Stomach (tissue), 8 donors: ENCODE measurements at regions not wholly inside any gene's neighbourhood (a gene's known extent, or its start where the extent isn't known, plus 50 kb on each side); places are given as distances from the start of the nearest gene placed in this dataset.
"Not testable (repeated sequence)": the region's sequence is repeated elsewhere in the genome, so short reads cannot be mapped to it uniquely, and the experiment has no call there.

ENCODE experiments used
- DNase-seq, 2 donors: peaks; one replicate each; pipeline versions ENCODE4 v3.0.0 to v3.0.0-alpha.2; 2013 to 2019
- H3K27ac ChIP-seq, 5 donors: fragments of 200-600 bp in 4 of 5; sonication (generic) in 4 of 5; one replicate each; pipeline ENCODE4 v1.5.1; 2013 to 2019; ENCODE audit warnings: mild to moderate bottlenecking in 1 of 5, moderate library complexity in 1 of 5
- H3K27me3 ChIP-seq, 3 donors: fragments of 200-600 bp; sonication (generic); one replicate each; pipeline ENCODE4 v1.5.1; 2017 to 2019; ENCODE audit warnings: mixed run types in 1 of 3
- H3K36me3 ChIP-seq, 4 donors: fragments of 200-600 bp; sonication (generic); 1 replicate in 3 of 4; 2 replicates in 1 of 4; pipeline ENCODE4 v1.5.1; 2016 to 2019
- H3K4me1 ChIP-seq, 4 donors: fragments of 200-600 bp; sonication (generic); one replicate each; pipeline ENCODE4 v1.5.1; 2016 to 2019
- H3K4me3 ChIP-seq, 4 donors: fragments of 200-600 bp; sonication (generic) in 3 of 4; one replicate each; pipeline ENCODE4 v1.5.1; 2016 to 2019; ENCODE audit warnings: mild to moderate bottlenecking in 1 of 4
- H3K9me3 ChIP-seq, 4 donors: fragments of 200-600 bp; sonication (generic); one replicate each; pipeline ENCODE4 v1.5.1; 2016 to 2019
- EP300 ChIP-seq: sonication (generic); formaldehyde crosslinking; IDR thresholded peaks from one replicate; pipeline ENCODE4 v1.6.1; 2017; ENCODE audit warnings: antibody characterized with exemption
- POLR2A ChIP-seq, 4 donors: fragments of 450-650 bp; IDR thresholded peaks; one replicate each; pipeline ENCODE4 v1.6.1; 2016; ENCODE audit warnings: antibody characterized with exemption in 4 of 4, control low read depth in 2 of 4, mild to moderate bottlenecking in 1 of 4, moderate library complexity in 1 of 4
- POLR2AphosphoS5 ChIP-seq, 3 donors: sonication (generic); formaldehyde crosslinking; IDR thresholded peaks; one replicate each; pipeline ENCODE4 v1.6.1; 2016; ENCODE audit warnings: antibody characterized with exemption in 3 of 3
- WGBS, 5 donors: extraction: QIAGEN DNeasy Blood & Tissue Kit in 3 of 5; methylation state at CpG; one replicate each; pipeline versions ENCODE4 v1.1.5 to v1.1.7; 2013 to 2018; 5-methylcytosine and 5-hydroxymethylcytosine counted together
- intact Hi-C: fragments of 100-400 bp; cut with DNase I; formaldehyde crosslinking; loops from one replicate; pipeline ENCODE4 v1.15.1; 2023; ENCODE audit warnings: low total_unique reads
- TF ChIP-seq, protein P1 (sequence below), 7 experiments: fragments of 450-650 bp in 4 of 7; fragments of 200-600 bp in 3 of 7; sonication (generic) in 3 of 7; IDR thresholded peaks; one replicate each; pipeline ENCODE4 v1.5.1; 2016 to 2019; ENCODE audit warnings: antibody characterized with exemption in 7 of 7, control low read depth in 2 of 7, mild to moderate bottlenecking in 1 of 7
- donor health status: healthy with polysubstance abuse.
- donor health status: Bipolar disorder and iron deficiency.
- donor health status: healthy.

- H3K4me1 ChIP-seq, result no peaks in the 10 kb centered on the region
- no peak for DNase-seq
- intact Hi-C loops, result no loop called here
- H3K27me3 ChIP-seq, result no peaks in the 10 kb centered on the region
- H3K4me3 ChIP-seq, result no peak overlapping the region
- no peak for TF ChIP-seq POLR2AphosphoS5 (IDR thresholded peaks at IDR 0.05)
- TF ChIP-seq, protein P1, sequence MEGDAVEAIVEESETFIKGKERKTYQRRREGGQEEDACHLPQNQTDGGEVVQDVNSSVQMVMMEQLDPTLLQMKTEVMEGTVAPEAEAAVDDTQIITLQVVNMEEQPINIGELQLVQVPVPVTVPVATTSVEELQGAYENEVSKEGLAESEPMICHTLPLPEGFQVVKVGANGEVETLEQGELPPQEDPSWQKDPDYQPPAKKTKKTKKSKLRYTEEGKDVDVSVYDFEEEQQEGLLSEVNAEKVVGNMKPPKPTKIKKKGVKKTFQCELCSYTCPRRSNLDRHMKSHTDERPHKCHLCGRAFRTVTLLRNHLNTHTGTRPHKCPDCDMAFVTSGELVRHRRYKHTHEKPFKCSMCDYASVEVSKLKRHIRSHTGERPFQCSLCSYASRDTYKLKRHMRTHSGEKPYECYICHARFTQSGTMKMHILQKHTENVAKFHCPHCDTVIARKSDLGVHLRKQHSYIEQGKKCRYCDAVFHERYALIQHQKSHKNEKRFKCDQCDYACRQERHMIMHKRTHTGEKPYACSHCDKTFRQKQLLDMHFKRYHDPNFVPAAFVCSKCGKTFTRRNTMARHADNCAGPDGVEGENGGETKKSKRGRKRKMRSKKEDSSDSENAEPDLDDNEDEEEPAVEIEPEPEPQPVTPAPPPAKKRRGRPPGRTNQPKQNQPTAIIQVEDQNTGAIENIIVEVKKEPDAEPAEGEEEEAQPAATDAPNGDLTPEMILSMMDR (IDR thresholded peaks at IDR 0.05), result no peak
- no peak for TF ChIP-seq EP300
- no peak for TF ChIP-seq POLR2A (IDR thresholded peaks at IDR 0.05)
- no peaks in the 10 kb centered on the region for H3K9me3 ChIP-seq
- H3K36me3 ChIP-seq, result no peaks in the 10 kb centered on the region
- no peak overlapping the region for H3K27ac ChIP-seq
- WGBS, 5 donors, result 81 to 87% (median 84%) methylated on average over 11 of the region's 11 CpGs
Measured at GRCh38 chr2:66185497-66186054, 249.3 kb upstream of the MEIS1 start.

GRCh38 chr2:66177128-66177796 lies 257.7 kb upstream of the MEIS1 start:
- DNase-seq, H3K36me3 ChIP-seq, H3K4me1 ChIP-seq, H3K27me3 ChIP-seq, intact Hi-C loops, H3K27ac ChIP-seq, H3K4me3 ChIP-seq, H3K9me3 ChIP-seq: not testable (repeated sequence)
- WGBS, 5 donors, result 85 to 88% (median 87%) methylated on average over 26 of the region's 26 CpGs

- Histone ChIP-seq H3K27ac (no peak overlapping the region), H3K4me1 (no peaks in the 10 kb centered on the region), H3K36me3 (no peaks in the 10 kb centered on the region), H3K27me3 (no peaks in the 10 kb centered on the region), H3K9me3 (no peaks in the 10 kb centered on the region), H3K4me3 (no peak overlapping the region)
- intact Hi-C loops, result no loop called here
- DNase-seq, result no peak
- 81 to 90% (median 83%) methylated on average over 5 of the region's 5 CpGs for WGBS, 5 donors
- TF ChIP-seq EP300 (no peak), POLR2A (IDR thresholded peaks at IDR 0.05) (no peak), POLR2AphosphoS5 (IDR thresholded peaks at IDR 0.05) (no peak)
- TF ChIP-seq, protein P1 (IDR thresholded peaks at IDR 0.05), result no peak
Measured at GRCh38 chr2:66174491-66174890, 260.4 kb upstream of the MEIS1 start.

DNA sequence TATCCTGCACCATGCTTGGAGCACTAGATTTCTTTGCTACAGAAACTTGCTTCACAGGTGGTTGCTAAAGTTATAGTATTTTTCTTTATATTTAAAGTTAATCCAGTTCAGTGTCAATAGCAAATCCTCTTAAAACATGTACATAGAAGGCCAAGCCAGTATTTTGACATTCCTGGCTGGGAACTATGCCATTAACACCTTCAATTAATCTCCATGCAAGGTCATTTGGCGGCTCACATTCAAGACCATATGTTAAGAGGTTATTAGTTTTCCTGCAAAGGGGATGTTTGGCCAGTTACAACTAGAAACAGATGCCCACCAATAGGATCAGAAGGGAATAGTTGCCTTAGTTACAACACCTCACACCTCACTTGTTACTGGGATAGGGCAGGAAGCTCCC lies 261.3 kb upstream of the MEIS1 start:
- Histone ChIP-seq H3K9me3 (no peaks in the 10 kb centered on the region), H3K36me3 (no peaks in the 10 kb centered on the region), H3K4me3 (no peak overlapping the region), H3K27me3 (no peaks in the 10 kb centered on the region), H3K4me1 (no peaks in the 10 kb centered on the region), H3K27ac (no peak overlapping the region)
- WGBS, 5 donors, result 71 to 86% (median 79%) methylated on average over 1 of the region's 1 CpG
- peak in 1 of 2 donors; percentile 47 for DNase-seq
- intact Hi-C loops, result no loop called here
- TF ChIP-seq POLR2AphosphoS5 (IDR thresholded peaks at IDR 0.05) (no peak), EP300 (no peak), POLR2A (IDR thresholded peaks at IDR 0.05) (no peak)
- TF ChIP-seq, protein P1 (IDR thresholded peaks at IDR 0.05), result no peak

GRCh38 chr2:66171530-66171929 lies 263.4 kb upstream of the MEIS1 start:
- peak in 1 of 2 donors; percentile 41 for DNase-seq
- no peaks in the 10 kb centered on the region for H3K4me1 ChIP-seq
- TF ChIP-seq POLR2A (IDR thresholded peaks at IDR 0.05) (no peak), EP300 (no peak), POLR2AphosphoS5 (IDR thresholded peaks at IDR 0.05) (no peak)
- TF ChIP-seq, protein P1 (IDR thresholded peaks at IDR 0.05), result no peak
- WGBS, 5 donors, result 68 to 83% (median 75%) methylated on average over 5 of the region's 5 CpGs
- no peaks in the 10 kb centered on the region for H3K36me3 ChIP-seq
- H3K27ac ChIP-seq, result no peak overlapping the region
- no peaks in the 10 kb centered on the region for H3K27me3 ChIP-seq
- H3K9me3 ChIP-seq, result no peaks in the 10 kb centered on the region
- H3K4me3 ChIP-seq, result no peak overlapping the region
- intact Hi-C loops, result no loop called here
